WTC11 (cell line): ENCODE measurements at regions not wholly inside any gene's neighbourhood (a gene's known extent, or its start where the extent isn't known, plus 50 kb on each side); places are given as distances from the start of the nearest gene placed in this dataset.

Source experiments
- ATAC-seq: fragments of 200-7000 bp; cut with Tn5 transposase; 2 replicates; pipeline ENCODE4 v1.10.0; 2021; ENCODE audit warnings: mild to moderate bottlenecking, moderate library complexity
- CTCF ChIA-PET: fragments of 300-600 bp; sonication (Branson Sonifier 250); formaldehyde crosslinking; loops from one replicate; lab custom pipeline; 2021; ENCODE audit warnings: antibody characterized with exemption; lab: Charles Lee
- POLR2A ChIA-PET: fragments of 350-600 bp; sonication (Branson Sonifier 250); formaldehyde crosslinking; loops from one replicate; lab custom pipeline; 2021; ENCODE audit warnings: antibody characterized with exemption; lab: Charles Lee
- DNase-seq: peaks from one replicate; pipeline ENCODE4 v3.0.0; 2021; ENCODE audit warnings: low spot score
- H3K27ac Mint-ChIP-seq: 2 replicates; pipeline ENCODE4 v1.8.0; 2021; ENCODE audit warnings: mixed read lengths
- H3K27me3 Mint-ChIP-seq: 2 replicates; pipeline ENCODE4 v1.8.0; 2021; ENCODE audit warnings: low read depth, mild to moderate bottlenecking, moderate library complexity, mixed read lengths
- H3K36me3 Mint-ChIP-seq: 2 replicates; pipeline ENCODE4 v1.8.0; 2021; ENCODE audit warnings: mixed read lengths
- H3K4me1 Mint-ChIP-seq: 2 replicates; pipeline ENCODE4 v1.8.0; 2022; ENCODE audit warnings: mixed read lengths
- H3K4me3 Mint-ChIP-seq: 2 replicates; pipeline ENCODE4 v1.8.0; 2021; ENCODE audit warnings: mild to moderate bottlenecking, moderate library complexity, mixed read lengths
- H3K9me3 Mint-ChIP-seq: 2 replicates; pipeline ENCODE4 v1.8.0; 2021; ENCODE audit warnings: mixed read lengths
- AFF4 ChIP-seq: sonication (generic); formaldehyde crosslinking; IDR thresholded peaks from 2 replicates; pipeline ENCODE4 v1.8.1; 2023; ENCODE audit warnings: mild to moderate bottlenecking, missing genetic modification reagents, borderline replicate concordance
- AR ChIP-seq: fragments of 250-450 bp; sonication (Bioruptor Pico); IDR thresholded peaks from 2 replicates; pipeline ENCODE4 v1.9.0; 2021; ENCODE audit warnings: mild to moderate bottlenecking
- ARID4B ChIP-seq: sonication (generic); formaldehyde crosslinking; IDR thresholded peaks from 2 replicates; pipeline ENCODE4 v1.8.0; 2023; ENCODE audit warnings: missing genetic modification reagents, mild to moderate bottlenecking, borderline replicate concordance
- FOXP1 ChIP-seq: sonication (generic); formaldehyde crosslinking; IDR thresholded peaks from 2 replicates; pipeline ENCODE4 v1.8.0; 2022; ENCODE audit warnings: missing genetic modification reagents, mild to moderate bottlenecking, moderate library complexity, borderline replicate concordance
- FOXP4 ChIP-seq: sonication (generic); formaldehyde crosslinking; IDR thresholded peaks from 2 replicates; pipeline ENCODE4 v1.8.0; 2022; ENCODE audit warnings: mild to moderate bottlenecking, missing genetic modification reagents
- GABPB1 ChIP-seq: sonication (generic); formaldehyde crosslinking; IDR thresholded peaks from 2 replicates; pipeline ENCODE4 v1.8.1; 2023; ENCODE audit warnings: mild to moderate bottlenecking, missing genetic modification reagents
- ZNF396 ChIP-seq: fragments of 250-450 bp; sonication (Bioruptor Pico); IDR thresholded peaks from 2 replicates; pipeline ENCODE4 v1.8.0; 2021; ENCODE audit warnings: mild to moderate bottlenecking, moderate library complexity, borderline replicate concordance
- TF ChIP-seq, protein P1 (sequence below): fragments of 250-450 bp; sonication (Bioruptor Pico); conservative IDR thresholded peaks from 2 replicates; pipeline ENCODE4 v1.9.0; 2021; ENCODE audit warnings: mild to moderate bottlenecking
- TF ChIP-seq, protein P2 (sequence below): sonication (generic); formaldehyde crosslinking; IDR thresholded peaks from 2 replicates; pipeline ENCODE4 v1.8.1; 2022; ENCODE audit warnings: mild to moderate bottlenecking, moderate library complexity, missing genetic modification reagents
- TF ChIP-seq, protein P3 (sequence below): sonication (generic); formaldehyde crosslinking; conservative IDR thresholded peaks from 2 replicates; pipeline ENCODE4 v1.8.1; 2022; ENCODE audit warnings: mild to moderate bottlenecking, missing genetic modification reagents
- TF ChIP-seq, protein P4 (sequence below): fragments of 250-450 bp; sonication (Bioruptor Pico); IDR thresholded peaks from 2 replicates; pipeline ENCODE4 v1.8.0; 2021; ENCODE audit warnings: mild to moderate bottlenecking
- TF ChIP-seq, protein P5 (sequence below): sonication (generic); formaldehyde crosslinking; IDR thresholded peaks from 2 replicates; pipeline ENCODE4 v1.8.0; 2023; ENCODE audit warnings: mild to moderate bottlenecking, missing genetic modification reagents

DNA sequence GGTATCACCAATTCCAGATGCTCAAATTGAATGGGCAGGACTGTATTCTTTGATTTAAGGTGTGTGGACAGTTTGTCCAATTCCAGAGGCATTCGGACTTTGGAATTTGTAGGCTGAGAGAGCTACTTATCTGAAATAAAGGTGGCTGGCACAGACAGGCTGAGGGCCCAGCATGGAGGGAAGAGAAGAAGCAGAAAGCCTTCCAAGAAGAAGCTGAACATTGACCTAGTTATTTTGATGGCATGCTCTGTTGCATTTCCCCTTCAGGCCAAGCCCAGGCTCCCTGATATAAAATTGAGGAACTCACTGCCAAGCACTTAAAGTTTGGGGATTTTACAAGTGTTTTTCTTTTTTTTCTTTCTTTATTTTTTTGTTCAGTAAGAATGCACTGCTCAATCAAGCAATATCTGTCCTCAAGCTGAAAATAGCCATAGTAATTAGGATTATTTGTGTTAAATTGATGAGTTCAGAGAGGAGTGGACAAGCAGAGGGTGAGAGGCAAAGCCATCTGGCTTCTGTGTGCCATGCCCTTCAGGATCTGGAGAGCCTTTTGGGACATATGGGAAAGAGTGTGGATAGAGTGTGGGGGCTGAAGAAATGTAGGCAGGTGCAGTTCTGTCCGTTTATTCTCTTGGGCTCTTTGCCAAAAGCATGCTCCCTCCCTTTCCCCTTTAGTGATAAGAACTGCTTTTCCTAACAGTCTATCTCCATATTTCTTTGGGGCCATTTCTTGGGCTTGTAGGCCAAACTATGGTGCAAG is 148.9 kb downstream of the OXSM start (continued):
- TF ChIP-seq, protein P1, sequence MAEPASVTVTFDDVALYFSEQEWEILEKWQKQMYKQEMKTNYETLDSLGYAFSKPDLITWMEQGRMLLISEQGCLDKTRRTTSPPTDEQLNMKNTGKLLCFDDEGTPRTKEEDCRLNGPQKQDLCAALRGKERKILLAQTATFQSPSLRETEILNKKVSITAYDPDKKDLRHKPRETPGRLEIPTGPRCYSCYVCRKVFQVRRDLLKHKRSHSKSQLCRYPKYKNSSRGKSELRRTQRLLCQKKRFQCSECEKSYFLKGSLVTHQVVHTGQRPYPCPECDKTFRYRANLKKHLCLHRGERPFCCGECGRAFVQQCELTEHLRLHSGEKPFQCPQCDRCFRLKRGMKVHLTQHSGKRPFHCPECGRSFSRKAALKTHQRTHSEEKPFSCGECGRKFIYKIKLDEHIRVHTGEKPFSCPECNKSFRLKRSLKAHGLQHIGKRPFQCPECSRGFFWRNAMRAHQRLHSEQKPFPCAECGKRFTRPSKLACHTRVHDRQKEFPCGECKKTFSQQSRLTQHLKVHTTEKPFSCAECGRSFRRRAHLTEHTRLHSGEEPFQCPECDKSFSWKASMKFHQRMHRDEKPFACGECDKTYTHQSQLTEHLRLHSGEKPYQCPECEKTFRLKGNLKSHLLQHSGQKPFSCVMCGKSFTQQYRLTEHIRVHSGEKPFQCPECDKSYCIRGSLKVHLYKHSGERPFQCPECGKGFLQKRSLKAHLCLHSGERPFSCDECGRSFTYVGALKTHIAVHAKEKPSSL = no peak
- no peak for TF ChIP-seq AFF4 (CRISPR knock-in tag)
- no peak for TF ChIP-seq ARID4B (CRISPR knock-in tag)
- no peak for TF ChIP-seq GABPB1 (CRISPR knock-in tag)

- no peak overlapping the region for H3K4me3 Mint-ChIP-seq
- H3K27me3 Mint-ChIP-seq = no peaks in the 10 kb centered on the region
- H3K4me1 Mint-ChIP-seq = no peaks in the 10 kb centered on the region
- ChIA-PET POLR2A (no interaction called here), CTCF (no interaction called here)
- H3K27ac Mint-ChIP-seq = no peak overlapping the region
- DNase-seq (no peak), ATAC-seq (no peak)
- H3K36me3 Mint-ChIP-seq = no peaks in the 10 kb centered on the region
- H3K9me3 Mint-ChIP-seq = no peaks in the 10 kb centered on the region
- TF ChIP-seq ZNF396 (CRISPR knock-in tag) (no peak), FOXP4 (no peak), AR (CRISPR knock-in tag) (no peak), FOXP1 (CRISPR knock-in tag) (no peak)
- TF ChIP-seq, protein P2, sequence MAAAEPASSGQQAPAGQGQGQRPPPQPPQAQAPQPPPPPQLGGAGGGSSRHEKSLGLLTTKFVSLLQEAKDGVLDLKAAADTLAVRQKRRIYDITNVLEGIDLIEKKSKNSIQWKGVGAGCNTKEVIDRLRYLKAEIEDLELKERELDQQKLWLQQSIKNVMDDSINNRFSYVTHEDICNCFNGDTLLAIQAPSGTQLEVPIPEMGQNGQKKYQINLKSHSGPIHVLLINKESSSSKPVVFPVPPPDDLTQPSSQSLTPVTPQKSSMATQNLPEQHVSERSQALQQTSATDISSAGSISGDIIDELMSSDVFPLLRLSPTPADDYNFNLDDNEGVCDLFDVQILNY (CRISPR knock-in tag) = no peak
- TF ChIP-seq, protein P3, sequence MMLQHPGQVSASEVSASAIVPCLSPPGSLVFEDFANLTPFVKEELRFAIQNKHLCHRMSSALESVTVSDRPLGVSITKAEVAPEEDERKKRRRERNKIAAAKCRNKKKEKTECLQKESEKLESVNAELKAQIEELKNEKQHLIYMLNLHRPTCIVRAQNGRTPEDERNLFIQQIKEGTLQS (CRISPR knock-in tag) = no peak
- TF ChIP-seq, protein P4, sequence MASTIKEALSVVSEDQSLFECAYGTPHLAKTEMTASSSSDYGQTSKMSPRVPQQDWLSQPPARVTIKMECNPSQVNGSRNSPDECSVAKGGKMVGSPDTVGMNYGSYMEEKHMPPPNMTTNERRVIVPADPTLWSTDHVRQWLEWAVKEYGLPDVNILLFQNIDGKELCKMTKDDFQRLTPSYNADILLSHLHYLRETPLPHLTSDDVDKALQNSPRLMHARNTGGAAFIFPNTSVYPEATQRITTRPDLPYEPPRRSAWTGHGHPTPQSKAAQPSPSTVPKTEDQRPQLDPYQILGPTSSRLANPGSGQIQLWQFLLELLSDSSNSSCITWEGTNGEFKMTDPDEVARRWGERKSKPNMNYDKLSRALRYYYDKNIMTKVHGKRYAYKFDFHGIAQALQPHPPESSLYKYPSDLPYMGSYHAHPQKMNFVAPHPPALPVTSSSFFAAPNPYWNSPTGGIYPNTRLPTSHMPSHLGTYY (CRISPR knock-in tag) = no peak
- TF ChIP-seq, protein P5, sequence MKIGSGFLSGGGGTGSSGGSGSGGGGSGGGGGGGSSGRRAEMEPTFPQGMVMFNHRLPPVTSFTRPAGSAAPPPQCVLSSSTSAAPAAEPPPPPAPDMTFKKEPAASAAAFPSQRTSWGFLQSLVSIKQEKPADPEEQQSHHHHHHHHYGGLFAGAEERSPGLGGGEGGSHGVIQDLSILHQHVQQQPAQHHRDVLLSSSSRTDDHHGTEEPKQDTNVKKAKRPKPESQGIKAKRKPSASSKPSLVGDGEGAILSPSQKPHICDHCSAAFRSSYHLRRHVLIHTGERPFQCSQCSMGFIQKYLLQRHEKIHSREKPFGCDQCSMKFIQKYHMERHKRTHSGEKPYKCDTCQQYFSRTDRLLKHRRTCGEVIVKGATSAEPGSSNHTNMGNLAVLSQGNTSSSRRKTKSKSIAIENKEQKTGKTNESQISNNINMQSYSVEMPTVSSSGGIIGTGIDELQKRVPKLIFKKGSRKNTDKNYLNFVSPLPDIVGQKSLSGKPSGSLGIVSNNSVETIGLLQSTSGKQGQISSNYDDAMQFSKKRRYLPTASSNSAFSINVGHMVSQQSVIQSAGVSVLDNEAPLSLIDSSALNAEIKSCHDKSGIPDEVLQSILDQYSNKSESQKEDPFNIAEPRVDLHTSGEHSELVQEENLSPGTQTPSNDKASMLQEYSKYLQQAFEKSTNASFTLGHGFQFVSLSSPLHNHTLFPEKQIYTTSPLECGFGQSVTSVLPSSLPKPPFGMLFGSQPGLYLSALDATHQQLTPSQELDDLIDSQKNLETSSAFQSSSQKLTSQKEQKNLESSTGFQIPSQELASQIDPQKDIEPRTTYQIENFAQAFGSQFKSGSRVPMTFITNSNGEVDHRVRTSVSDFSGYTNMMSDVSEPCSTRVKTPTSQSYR (CRISPR knock-in tag) = no peak
Measured at GRCh38 chr3:25940935-25941334, 151.0 kb downstream of the OXSM start.
